Kidney (tissue), 13 donors: ENCODE measurements at regions not wholly inside any gene's neighbourhood (a gene's known extent, or its start where the extent isn't known, plus 50 kb on each side); places are given as distances from the start of the nearest gene placed in this dataset.

ENCODE experiments used
- DNase-seq, 5 donors: peaks; one replicate each; pipeline ENCODE4 v3.0.0-alpha.2; 2013 to 2020
- FAIRE-seq: peaks from 2 replicates; lab custom pipeline; 2012; peaks lifted over from hg19 to GRCh38; lab: Jason Lieb, UNC
- H3K27ac ChIP-seq, 2 donors: one replicate each; pipeline ENCODE4 v1.7.0; 2013; ENCODE audit warnings: low read depth in 2 of 2, low read length in 2 of 2, inconsistent platforms in 1 of 2
- H3K27me3 ChIP-seq: one replicate; pipeline ENCODE4 v1.7.1; 2013; ENCODE audit warnings: low read length, inconsistent platforms; ENCODE audit not compliant: control insufficient read depth, insufficient read depth
- H3K36me3 ChIP-seq, 3 donors: one replicate each; pipeline versions ENCODE4 v1.7.0 to v1.7.1; 2013; ENCODE audit warnings: low read length in 3 of 3, control low read depth in 1 of 3, inconsistent platforms in 1 of 3; ENCODE audit not compliant: insufficient read depth in 3 of 3, control insufficient read depth in 2 of 3
- H3K4me1 ChIP-seq, 3 donors: one replicate each; pipeline versions ENCODE4 v1.7.0 to v1.7.1; 2013; ENCODE audit warnings: low read length in 3 of 3, inconsistent platforms in 1 of 3, low read depth in 1 of 3; ENCODE audit not compliant: control insufficient read depth in 2 of 3, insufficient read depth in 2 of 3
- H3K4me3 ChIP-seq, 3 donors: one replicate each; pipeline versions ENCODE4 v1.7.0 to v1.8.1; 2013; ENCODE audit warnings: low read length in 3 of 3, control low read depth in 1 of 3, inconsistent platforms in 1 of 3
- H3K9ac ChIP-seq, 3 donors: one replicate each; pipeline versions ENCODE4 v1.7.0 to v1.7.1; 2013; ENCODE audit warnings: low read length in 3 of 3, control low read depth in 1 of 3, inconsistent platforms in 1 of 3
- H3K9me3 ChIP-seq, 3 donors: one replicate each; pipeline versions ENCODE4 v1.7.0 to v1.7.1; 2013; ENCODE audit warnings: low read length in 3 of 3, control low read depth in 1 of 3, inconsistent platforms in 1 of 3; ENCODE audit not compliant: control insufficient read depth in 2 of 3, insufficient read depth in 1 of 3
- CTCF ChIP-seq: IDR thresholded peaks from 3 replicates; pipeline ENCODE4 v1.5.1; 2012; ENCODE audit warnings: mild to moderate bottlenecking, moderate library complexity, borderline replicate concordance; ENCODE audit not compliant: insufficient read depth; ENCODE audit errors: extremely low read depth
- intact Hi-C: fragments of 100-400 bp; cut with DNase I; formaldehyde crosslinking; loops from one replicate; pipeline ENCODE4 v1.11.1; 2022
- donor health status: control.
- donor health status: control.
- donor health status: control.
- donor health status: control.
- donor health status: control.
- donor health status: DM: yes; HTN: yes; CAD: no.
- donor health status: Normal renal cell carcinoma (clear cell type).

DNA sequence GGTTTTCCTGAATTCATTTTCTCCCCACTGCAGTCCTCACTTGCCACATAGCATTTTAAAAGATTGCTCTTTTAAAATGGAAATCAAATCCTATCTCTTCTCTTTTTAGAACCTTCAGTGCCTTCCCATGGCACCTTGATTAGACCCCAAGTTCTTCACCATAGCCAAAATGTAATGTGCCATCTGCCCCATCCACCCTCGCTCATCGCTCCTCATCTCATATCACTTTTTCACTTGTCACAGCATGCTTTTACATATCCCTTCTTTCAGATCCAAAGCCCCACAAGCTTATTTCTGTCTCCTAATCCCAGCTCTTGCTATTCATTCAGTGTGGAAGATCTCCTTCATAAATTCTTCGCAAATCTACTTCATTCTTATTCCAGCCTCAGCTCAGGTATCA lies 161.7 kb downstream of the CD47 start:
- Histone ChIP-seq H3K27ac (no peak overlapping the region), H3K9ac (no peak overlapping the region), H3K27me3 (no peaks in the 10 kb centered on the region), H3K4me1 (peaks cover 0 to 2% (median 0%) of the 10 kb centered on the region in 3 donors), H3K9me3 (no peaks in the 10 kb centered on the region), H3K4me3 (no peak overlapping the region), H3K36me3 (no peaks in the 10 kb centered on the region)
- intact Hi-C loops, result no loop called here
- FAIRE-seq (no peak), DNase-seq (no peak)
- no peak for TF ChIP-seq CTCF

DNA sequence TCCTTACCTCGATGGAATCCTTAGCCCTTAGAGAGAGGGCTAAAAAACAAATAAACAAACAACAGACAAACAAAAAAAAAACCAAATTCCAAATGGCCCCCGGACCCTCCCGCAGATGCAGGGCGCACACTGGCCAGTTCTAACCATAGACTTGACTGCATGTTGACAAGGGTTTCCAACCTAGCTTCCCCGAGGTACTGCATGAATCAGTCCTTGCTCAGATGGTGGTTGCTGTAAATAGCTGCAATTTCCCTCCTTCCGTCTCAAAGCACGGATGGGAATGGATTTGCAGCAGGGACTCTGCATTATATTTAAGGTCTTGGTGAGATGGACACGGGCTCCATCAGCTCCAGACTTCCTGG lies 162.8 kb downstream of the CD47 start:
- Histone ChIP-seq H3K4me1 (peaks cover 0 to 2% (median 0%) of the 10 kb centered on the region in 3 donors), H3K9me3 (no peaks in the 10 kb centered on the region), H3K27me3 (no peaks in the 10 kb centered on the region), H3K27ac (no peak overlapping the region), H3K9ac (peak overlapping the region in 1 of 3 donors; percentile 34), H3K36me3 (no peaks in the 10 kb centered on the region), H3K4me3 (peak overlapping the region; percentile 73 to 78 (median 75))
- DNase-seq (peak in 3 of 5 donors; percentile 24 to 55 (median 54)), FAIRE-seq (no peak)
- intact Hi-C loops, result no loop called here
- TF ChIP-seq CTCF, result no peak

DNA sequence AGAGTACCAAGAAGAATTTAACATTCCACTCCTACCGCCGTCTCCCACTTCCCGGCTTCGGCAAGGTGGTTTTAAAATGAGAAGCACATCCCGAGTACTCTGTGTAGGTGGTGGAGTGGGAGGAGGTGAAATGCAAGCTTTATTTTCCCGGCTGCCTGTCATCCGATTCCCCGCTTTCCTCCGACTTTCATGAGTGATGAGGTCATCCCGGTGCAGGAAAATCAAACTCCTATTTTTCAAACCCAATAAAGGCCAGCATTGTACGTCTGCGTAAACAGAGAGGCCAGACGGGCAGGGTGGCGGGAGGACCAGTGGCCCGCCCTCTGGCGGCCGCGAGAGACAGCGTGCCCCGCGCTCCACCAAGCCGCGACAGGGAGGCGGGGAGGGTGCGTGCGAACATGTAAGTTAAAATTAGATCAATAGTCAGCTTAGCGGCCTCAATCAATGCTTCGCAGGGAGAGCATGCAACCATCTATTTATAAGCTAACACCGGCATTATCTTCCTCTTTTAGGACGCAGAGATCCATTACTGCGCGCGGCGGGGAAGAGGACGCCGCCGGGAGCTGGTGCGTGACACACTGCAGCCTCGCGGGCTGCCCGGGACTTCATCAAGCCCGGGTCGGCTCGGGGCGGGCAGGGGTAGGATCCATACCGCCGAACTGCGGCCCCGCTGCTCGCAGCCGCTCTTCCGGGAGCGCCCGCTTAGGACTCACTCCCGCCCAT lies 163.3 kb downstream of the CD47 start:
- H3K4me3 ChIP-seq, result peak overlapping the region; percentile 73 to 78 (median 75)
- H3K9me3 ChIP-seq, result no peaks in the 10 kb centered on the region
- peaks cover 0 to 2% (median 0%) of the 10 kb centered on the region in 3 donors for H3K4me1 ChIP-seq
- FAIRE-seq (no peak), DNase-seq (peak; percentile 79 to 87 (median 84))
- intact Hi-C loops, result no loop called here
- H3K36me3 ChIP-seq, result no peaks in the 10 kb centered on the region
- no peak overlapping the region for H3K27ac ChIP-seq
- H3K9ac ChIP-seq, result peak overlapping the region in 2 of 3 donors; percentile 34 to 64
- no peaks in the 10 kb centered on the region for H3K27me3 ChIP-seq
- TF ChIP-seq CTCF, result peak; percentile 78
